ENCODE measurements at regions not wholly inside any gene's neighbourhood (a gene's known extent, or its start where the extent isn't known, plus 50 kb on each side); places are given as distances from the start of the nearest gene placed in this dataset.
"Not testable (repeated sequence)": the region's sequence is repeated elsewhere in the genome, so short reads cannot be mapped to it uniquely, and the experiment has no call there.

DNA sequence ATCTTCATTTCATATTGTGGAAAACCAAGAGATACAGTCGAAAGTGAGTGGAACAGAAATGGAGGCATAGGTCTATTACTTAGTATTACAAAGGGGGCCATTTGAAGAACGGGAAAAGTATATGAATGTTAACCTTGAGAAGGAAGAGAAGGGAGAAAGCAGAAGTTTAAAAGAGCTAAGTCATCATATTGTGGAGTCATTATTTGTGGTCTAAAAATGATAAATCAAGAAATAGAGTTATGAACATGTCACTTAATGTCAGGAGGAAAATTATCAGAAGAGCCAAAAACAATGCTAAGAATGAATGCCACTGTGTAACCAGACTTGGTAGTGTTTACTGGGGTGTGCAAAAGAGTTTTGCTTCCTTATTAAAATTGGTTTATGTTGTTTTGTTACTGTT lies 589.5 kb upstream of the LCORL start:
- H3K27ac ChIP-seq: no peak overlapping the region
- POLR2A ChIA-PET (ENCODE audit: low non-redundant PET): no interaction called here
- TF ChIP-seq, protein P1, sequence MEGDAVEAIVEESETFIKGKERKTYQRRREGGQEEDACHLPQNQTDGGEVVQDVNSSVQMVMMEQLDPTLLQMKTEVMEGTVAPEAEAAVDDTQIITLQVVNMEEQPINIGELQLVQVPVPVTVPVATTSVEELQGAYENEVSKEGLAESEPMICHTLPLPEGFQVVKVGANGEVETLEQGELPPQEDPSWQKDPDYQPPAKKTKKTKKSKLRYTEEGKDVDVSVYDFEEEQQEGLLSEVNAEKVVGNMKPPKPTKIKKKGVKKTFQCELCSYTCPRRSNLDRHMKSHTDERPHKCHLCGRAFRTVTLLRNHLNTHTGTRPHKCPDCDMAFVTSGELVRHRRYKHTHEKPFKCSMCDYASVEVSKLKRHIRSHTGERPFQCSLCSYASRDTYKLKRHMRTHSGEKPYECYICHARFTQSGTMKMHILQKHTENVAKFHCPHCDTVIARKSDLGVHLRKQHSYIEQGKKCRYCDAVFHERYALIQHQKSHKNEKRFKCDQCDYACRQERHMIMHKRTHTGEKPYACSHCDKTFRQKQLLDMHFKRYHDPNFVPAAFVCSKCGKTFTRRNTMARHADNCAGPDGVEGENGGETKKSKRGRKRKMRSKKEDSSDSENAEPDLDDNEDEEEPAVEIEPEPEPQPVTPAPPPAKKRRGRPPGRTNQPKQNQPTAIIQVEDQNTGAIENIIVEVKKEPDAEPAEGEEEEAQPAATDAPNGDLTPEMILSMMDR (conservative IDR thresholded peaks at IDR 0.05; ENCODE audit: low read depth): no peak
- CTCF ChIA-PET: no interaction called here
- DNase-seq (ENCODE audit: low spot score): no peak

DNA sequence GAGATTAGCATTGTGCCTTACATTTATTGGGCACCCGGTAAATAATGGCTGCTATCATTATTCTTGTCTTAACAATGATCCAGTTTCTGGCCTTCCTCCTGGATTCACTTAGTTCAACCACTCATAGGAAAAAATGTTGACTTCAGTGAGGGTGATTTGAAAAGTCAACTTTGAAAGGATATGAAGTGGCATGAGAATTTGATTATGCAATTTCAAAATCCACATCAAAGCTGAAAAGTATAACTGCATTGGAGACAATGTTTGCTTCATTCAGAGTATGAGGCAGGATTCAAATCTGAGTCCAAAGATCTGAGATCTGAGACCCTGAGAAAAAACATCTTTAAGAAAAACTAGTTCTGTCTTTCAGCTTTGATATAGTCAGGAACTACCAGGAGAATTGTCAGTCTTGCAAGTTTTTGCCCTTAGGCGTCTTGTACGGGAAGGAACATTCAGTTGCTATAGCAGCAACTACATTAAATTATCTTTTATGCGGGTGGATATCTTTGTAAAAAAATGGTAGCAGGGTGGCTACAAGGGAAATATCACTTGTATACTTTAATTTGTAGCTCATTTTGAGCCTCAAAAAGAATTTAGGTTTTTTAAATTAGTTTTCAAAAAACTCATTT lies 587.5 kb upstream of the LCORL start:
- TF ChIP-seq, protein P1 (conservative IDR thresholded peaks at IDR 0.05; ENCODE audit: low read depth): no peak
- CTCF ChIA-PET: interaction anchor here (0.5 kb wide), 1 partner anchor 1060 kb away, joined by 3 read pairs; no protein-coding TSS in a partner anchor
- DNase-seq (ENCODE audit: low spot score): no peak
- POLR2A ChIA-PET (ENCODE audit: low non-redundant PET): no interaction called here
- no peak overlapping the region for H3K27ac ChIP-seq

DNA sequence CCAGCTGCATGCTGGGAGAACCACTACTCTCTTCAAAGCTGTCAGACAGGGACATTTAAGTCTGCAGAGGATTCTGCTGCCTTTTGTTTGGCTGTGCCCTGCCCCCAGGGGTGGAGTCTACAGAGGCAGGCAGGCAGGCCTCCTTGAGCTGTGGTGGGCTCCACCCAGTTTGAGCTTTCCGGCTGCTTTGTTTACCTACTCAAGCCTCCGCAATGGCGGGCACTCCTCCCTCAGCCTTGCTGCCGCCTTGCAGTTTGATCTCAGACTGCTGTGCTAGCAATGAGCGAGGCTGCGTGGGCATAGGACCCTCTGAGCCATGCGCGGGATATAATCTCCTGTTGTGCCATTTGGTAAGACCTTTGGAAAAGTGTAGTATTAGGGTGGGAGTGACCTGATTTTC lies 581.1 kb upstream of the LCORL start:
- DNase-seq (ENCODE audit: low spot score); H3K27ac ChIP-seq; POLR2A ChIA-PET (ENCODE audit: low non-redundant PET); CTCF ChIA-PET: not testable (repeated sequence)

DNA sequence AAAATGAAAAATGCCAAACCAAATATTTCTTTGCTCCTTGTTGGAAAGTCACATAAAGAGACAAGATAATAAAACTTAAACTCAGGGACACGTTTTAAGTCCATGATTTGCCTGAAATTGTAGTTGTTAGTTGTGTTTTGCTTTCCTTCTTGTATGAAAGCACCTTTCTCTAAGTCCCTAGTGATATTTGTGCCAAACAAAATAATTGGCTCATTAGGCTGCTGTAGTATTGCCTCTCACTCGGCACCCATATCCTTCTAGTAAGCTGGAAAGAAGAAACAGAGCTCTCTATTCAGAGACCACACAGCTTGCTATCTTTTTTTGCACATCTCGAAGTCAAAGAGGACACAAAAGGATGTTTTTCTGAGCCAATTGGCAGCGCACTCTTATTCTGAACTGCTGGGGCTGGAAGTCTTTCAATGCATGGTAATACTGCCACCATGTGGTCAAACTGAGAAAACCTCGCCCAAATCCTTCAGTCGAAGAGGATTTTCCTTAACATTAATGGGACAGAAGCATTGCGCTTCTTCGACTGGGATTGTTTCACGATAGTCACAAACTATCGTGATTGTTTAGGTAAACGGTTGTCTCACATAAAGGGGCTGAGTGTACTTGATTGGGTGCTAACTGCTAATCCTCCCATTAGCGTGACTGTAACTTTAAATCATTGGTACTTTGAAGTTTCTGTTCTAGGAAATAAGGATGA lies 571.9 kb upstream of the LCORL start:
- CTCF ChIA-PET: no interaction called here
- POLR2A ChIA-PET (ENCODE audit: low non-redundant PET): no interaction called here
- no peak overlapping the region for H3K27ac ChIP-seq
- TF ChIP-seq, protein P1 (conservative IDR thresholded peaks at IDR 0.05; ENCODE audit: low read depth): peak; percentile 82
- DNase-seq (ENCODE audit: low spot score): peak; percentile 57

DNA sequence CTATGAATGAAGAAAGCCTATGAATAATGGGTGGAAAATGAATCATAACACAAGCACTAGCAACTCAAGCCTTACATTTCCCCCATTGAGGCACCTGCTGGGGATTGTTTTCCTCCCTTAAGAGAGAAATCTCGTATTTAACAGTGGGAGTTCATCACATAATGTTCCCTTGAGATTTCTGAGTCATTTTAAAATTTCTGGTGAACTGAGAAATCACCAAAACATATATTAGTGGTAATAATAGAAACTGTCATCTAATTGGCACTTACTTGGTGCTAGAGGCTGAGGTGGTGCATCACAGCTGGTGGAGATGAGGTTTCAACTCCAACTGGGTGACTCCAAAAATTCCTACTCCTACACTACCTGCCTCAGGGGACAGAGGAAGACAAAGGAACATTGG lies 561.3 kb upstream of the LCORL start:
- CTCF ChIA-PET: no interaction called here
- TF ChIP-seq, protein P1 (conservative IDR thresholded peaks at IDR 0.05; ENCODE audit: low read depth): no peak
- no peak overlapping the region for H3K27ac ChIP-seq
- no peak for DNase-seq (ENCODE audit: low spot score)
- POLR2A ChIA-PET (ENCODE audit: low non-redundant PET): no interaction called here

DNA sequence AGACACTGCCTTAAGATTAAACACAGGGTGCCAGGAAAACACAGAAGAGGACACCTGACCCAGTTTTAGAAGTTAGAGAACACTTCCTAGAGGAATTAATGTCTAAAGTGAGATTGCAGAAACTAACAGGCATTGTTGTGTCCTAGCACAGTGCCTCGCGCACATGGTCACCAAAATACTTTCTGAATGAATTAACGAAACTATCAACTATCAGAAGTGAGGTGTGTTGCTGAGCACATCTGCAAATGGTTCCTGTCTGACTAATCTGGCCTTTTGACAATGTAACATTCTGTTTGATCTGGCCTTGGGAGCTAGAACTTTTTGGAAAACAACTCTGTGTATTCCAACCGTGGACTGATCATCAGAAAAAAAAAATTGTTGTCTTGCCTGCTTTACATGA lies 556.8 kb upstream of the LCORL start:
- CTCF ChIA-PET: no interaction called here

DNA sequence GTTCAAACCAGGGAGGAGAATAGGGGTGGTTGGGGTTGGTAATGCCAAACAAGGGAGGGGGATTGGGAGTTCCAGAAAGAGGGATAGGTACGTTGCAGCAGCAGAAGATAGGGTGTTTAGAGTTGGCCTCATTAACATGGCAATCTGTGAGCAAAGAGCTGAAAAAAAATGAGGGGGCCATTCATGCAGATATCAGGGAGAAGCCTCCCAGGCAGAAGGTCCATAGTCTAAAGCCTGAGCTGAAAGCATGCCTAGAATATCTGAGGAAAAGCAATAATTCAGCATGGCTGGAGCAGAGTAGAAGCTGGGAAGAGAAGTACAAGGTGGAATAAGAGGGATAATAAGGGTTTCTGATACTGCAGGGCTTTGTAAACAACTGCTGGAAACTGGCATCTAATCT lies 550.9 kb upstream of the LCORL start:
- no peak overlapping the region for H3K27ac ChIP-seq
- CTCF ChIA-PET: no interaction called here
- TF ChIP-seq, protein P1 (conservative IDR thresholded peaks at IDR 0.05; ENCODE audit: low read depth): no peak
- no peak for DNase-seq (ENCODE audit: low spot score)
- POLR2A ChIA-PET (ENCODE audit: low non-redundant PET): no interaction called here

More for the DNA sequence above, 556.8 kb upstream of the LCORL start:
- POLR2A ChIA-PET (ENCODE audit: low non-redundant PET): no interaction called here
- H3K27ac ChIP-seq: no peak overlapping the region
- DNase-seq (ENCODE audit: low spot score): no peak
- TF ChIP-seq, protein P1 (conservative IDR thresholded peaks at IDR 0.05; ENCODE audit: low read depth): no peak
